AML-193 (cell line): ENCODE measurements at regions not wholly inside any gene's neighbourhood (a gene's known extent, or its start where the extent isn't known, plus 50 kb on each side); places are given as distances from the start of the nearest gene placed in this dataset.
"Not testable (repeated sequence)": the region's sequence is repeated elsewhere in the genome, so short reads cannot be mapped to it uniquely, and the experiment has no call there.

Experiments
- DNase-seq, 2 experiments: peaks; one replicate each; lab custom pipeline; 2025; lab: John Stamatoyannopoulos, UW

DNA sequence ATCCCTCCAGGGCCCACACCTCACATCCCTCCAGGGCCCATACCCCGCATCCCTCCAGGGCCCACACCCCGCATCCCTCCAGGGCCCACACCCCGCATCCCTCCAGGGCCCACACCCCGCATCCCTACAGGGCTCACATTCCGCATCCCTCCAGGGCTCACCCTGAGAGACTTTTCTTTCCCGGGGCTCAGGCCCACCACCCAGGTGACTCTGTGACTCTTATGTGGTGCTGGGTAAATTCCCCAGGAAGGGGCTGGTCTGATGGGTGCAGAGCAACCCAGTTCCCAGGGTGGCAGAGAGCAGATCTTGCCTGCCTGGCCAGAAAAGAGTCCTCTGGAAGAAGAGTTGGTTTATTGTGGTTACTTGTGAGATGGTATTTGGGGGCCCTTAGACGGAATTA lies 290.7 kb downstream of the TCERG1L start:
- DNase-seq = no peak

- no peak for DNase-seq
Measured at GRCh38 chr10:131021246-131021895, 290.1 kb downstream of the TCERG1L start.

- DNase-seq = no peak
Measured at GRCh38 chr10:131021969-131022368, 289.6 kb downstream of the TCERG1L start.

DNA sequence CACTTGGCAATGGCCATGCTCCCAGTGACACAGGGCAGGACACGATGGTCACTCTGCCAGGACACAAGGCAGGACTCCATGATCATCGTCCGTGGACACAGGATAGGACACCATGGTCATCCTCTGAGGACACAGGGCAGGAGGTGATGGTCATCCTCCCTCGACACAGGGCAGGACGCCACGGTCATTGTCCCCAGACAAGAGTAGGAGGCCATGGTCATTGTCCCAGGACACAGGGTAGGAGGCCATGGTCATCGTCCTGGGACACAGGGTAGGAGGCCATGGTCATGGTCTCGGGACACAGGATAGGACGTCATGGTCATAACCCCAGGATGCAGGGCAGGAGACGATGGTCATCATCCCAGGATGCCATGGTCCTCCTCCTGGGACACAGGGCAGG lies 289.2 kb downstream of the TCERG1L start:
- no peak for DNase-seq

GRCh38 chr10:131022981-131023380 lies 288.5 kb downstream of the TCERG1L start:
- no peak for DNase-seq

DNA sequence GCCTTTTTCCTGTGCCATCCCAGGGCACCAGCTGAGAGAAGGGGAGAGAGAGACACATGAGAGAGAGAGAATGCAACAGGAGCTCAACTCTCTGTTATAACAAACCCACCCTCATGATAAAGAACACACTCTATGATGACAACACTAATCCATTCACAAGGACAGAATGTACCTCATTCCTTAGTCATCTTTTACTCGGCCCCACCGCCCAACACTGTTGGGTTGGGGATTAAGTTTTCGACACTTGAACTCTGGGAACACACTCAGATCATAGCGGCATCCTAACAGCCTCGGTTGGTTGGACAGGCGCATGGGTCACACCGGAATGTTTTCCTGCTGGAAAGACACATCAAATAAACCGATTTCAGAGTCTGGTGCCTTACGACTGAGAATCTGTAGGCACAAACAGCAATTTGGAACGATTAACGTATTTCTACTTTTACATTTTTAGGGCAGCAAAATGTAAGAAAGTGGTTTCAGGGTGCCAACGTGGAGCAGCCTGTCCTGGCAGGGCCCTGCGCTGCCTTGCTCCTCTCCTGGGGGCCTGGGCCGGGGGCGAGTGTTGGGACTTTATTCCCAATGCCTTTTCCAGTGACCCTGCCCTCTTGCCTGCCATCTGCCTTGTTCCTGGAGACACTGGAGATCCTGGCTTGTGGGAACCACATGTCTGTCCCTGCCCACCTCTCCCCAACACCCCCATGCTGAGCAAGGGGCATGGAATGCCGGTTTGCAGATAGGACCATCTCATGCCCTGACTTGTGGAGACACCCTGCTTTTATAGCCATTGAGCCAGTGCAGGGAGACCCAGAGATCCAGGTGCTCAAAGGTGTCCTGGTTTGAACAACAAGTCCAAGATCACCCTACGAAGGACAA lies 287.0 kb downstream of the TCERG1L start:
- DNase-seq = no peak

GRCh38 chr10:131025333-131025732 lies 286.2 kb downstream of the TCERG1L start:
- DNase-seq = no peak

DNA sequence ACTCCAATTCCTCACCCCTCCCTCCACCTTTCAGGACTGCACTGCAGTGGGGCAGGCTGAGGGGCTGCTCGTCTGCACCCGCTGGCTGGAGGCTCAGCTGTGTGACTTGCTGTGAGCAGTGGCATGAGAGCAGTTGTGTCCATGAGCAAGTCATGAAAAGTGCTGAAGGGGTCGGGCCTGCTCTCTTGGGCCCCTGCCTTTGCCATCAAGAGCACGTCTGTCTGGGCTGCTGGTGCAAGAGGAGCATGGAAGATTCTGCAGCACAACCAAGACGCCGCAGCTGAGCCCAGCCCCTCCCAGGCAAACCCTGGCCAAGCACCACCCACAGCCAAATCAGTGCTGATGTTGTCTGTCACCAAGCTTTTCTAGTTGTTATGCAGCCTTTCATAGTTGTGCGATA lies 284.3 kb downstream of the TCERG1L start:
- DNase-seq = no peak

GRCh38 chr10:131031346-131031745 lies 280.2 kb downstream of the TCERG1L start:
- DNase-seq = no peak

- no peak for DNase-seq
Measured at GRCh38 chr10:131032329-131033165, 279.0 kb downstream of the TCERG1L start.

DNA sequence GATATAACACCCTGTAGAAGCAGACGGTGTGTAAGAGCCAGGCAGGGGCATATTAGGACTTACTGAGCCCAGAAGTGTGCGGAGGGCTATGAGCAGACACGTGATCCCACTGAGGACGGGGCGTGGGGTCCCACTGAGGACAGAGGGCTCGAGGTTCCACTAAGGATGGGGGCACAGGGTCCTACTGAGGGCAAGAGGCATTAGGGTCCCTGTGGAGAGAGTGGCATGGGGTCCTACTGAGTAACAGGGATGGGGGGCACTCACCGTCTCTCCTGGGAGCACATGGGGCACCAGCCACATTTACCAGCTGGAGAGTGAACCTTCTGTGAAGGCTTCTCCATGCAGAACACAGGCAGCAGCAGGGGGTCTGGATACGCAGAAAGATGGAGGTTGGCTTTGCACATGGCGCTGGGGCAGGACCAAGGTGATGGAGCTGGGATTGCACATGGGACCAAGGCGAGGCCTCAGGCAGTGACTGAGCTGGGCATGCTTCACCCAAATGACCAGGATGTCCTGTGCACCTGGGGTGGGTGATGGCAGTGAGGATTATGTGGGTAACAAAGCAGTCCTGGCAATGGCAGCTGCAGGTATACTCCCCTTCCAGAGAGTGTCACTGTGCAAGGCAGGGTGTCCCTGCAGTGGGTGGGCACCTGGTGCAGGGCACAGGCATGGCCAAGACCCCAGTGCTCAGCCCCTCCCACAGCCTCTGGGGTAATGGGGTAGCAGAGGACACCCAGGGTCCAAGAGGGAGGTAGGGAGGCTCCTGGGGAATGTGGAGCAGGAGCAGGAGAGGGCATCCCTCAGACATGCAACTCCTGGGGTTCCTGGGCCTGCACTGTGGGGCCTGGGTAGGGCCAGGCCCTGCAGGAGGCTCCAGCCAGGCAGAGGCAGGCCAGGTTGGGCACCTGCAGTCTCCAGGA lies 278.1 kb downstream of the TCERG1L start:
- DNase-seq = no peak

DNA sequence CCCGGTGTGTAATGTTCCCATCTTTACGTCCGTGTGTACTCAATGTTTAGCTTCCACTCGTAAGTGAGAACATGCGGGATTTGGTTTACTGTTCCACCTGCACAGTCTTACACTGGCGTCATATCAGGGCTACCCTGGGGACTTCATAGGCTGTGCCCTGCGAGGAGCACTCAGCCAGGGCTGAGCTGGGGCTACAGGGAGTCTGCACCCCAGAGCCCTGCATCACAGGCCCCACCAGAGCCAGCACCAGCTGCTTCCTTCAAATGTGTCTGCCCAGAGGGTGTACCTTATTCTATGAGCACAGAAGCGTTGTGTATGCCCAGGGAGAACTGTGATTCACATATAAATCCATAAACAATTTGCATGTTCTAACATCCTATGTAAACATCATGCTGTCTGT lies 277.1 kb downstream of the TCERG1L start:
- DNase-seq = no peak

DNA sequence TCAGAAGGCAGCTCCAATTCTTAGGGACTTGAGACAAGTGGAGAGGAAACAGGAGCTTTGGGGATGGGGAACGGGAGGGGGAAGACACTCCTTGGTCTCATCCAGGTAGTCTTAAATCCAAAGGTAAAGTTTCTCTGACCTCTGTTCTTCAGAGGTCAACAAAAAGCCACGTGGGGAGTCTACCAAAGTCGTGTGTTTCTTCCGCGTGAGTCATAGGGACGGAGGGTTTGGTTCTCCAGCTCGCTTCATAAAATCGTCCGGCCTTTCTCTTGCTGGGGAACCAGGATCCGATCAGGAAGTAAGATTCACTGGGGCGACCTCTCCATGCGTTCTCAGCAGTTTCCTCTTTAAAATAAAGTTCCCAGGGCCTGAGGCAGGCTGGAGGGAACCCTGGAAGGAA lies 275.7 kb downstream of the TCERG1L start:
- DNase-seq = no peak

DNA sequence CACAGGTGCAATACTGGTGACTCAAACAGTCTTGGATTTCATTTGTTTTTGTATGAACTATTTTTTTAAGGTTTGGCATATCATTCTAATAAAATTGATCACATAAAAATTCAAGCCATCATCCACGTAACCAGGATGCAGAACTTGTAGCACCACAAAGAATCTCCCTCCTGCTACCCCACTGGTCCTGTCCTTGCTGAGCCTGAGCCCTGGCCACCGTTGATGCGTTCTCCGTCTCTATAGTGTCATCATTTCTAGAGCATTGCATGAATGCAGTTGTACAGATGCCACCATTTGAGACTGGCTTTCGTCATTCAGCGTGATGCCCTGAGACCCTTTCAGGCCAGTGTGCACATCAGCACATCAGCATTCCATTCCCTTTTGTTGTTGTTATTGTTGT lies 273.5 kb downstream of the TCERG1L start:
- DNase-seq = no peak

DNA sequence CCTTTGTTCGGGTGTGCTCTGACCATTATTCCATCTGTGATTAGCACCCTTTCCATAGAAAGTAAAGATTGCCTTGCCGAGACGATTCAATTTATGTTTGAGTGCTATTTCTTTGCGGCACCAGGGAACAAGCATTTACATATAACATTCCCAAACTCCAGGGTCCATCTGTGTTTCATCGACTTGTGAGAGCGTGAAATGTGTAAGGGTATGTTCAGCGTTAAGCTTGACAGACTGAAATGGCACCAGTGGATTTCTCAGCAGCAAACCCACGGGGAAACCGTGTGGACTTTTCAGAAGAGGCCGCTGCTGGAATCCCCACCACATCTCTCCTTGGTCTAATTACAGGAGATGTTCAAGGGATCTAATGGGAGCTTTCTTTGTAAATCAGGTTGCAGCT lies 270.5 kb downstream of the TCERG1L start:
- no peak for DNase-seq

DNA sequence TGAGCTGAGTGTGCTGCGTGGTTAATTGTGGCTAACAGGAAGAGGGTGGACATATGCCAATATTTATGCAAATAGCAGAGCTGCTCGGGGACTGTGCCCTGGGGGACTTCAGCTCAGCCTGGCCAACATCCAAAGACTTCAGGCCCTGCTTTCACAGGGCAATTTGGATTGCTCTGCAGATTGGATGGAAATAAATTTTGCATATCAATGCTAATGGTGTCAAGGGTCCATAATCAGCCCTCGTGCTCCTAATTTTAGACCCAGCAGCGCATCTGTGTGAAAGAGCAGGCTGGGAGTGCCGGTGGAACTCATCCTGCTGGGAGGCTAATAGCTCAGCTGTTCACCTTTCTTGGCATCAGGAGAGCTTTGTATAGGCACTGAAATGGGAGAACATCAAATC lies 270.1 kb downstream of the TCERG1L start:
- DNase-seq = no peak

GRCh38 chr10:131042015-131042414 lies 269.5 kb downstream of the TCERG1L start:
- not testable (repeated sequence) for DNase-seq
